Neural crest cell (in vitro differentiated cells): ENCODE measurements at regions not wholly inside any gene's neighbourhood (a gene's known extent, or its start where the extent isn't known, plus 50 kb on each side); places are given as distances from the start of the nearest gene placed in this dataset.
"Not testable (repeated sequence)": the region's sequence is repeated elsewhere in the genome, so short reads cannot be mapped to it uniquely, and the experiment has no call there.

Experiments used
- DNase-seq: peaks from one replicate; pipeline ENCODE4 v3.0.0; 2021; ENCODE audit warnings: low read depth, mixed read lengths, low spot score
- H3K27ac Mint-ChIP-seq: one replicate; pipeline ENCODE4 v1.8.0; 2021; ENCODE audit warnings: mild to moderate bottlenecking, mixed read lengths; ENCODE audit not compliant: unreplicated experiment
- H3K27me3 Mint-ChIP-seq: 2 replicates; pipeline ENCODE4 v1.8.0; 2021; ENCODE audit warnings: low read depth, mild to moderate bottlenecking, mixed read lengths
- H3K36me3 Mint-ChIP-seq: 2 replicates; pipeline ENCODE4 v1.8.0; 2021; ENCODE audit warnings: low read depth, mild to moderate bottlenecking, mixed read lengths
- H3K4me1 Mint-ChIP-seq: 2 replicates; pipeline ENCODE4 v1.8.0; 2021; ENCODE audit warnings: mixed read lengths
- H3K4me3 Mint-ChIP-seq: one replicate; pipeline ENCODE4 v1.8.0; 2021; ENCODE audit warnings: mild to moderate bottlenecking, mixed read lengths
- H3K9me3 Mint-ChIP-seq: 2 replicates; pipeline ENCODE4 v1.8.0; 2021; ENCODE audit warnings: mixed read lengths
- CTCF ChIP-seq: fragments of 200-600 bp; sonication (generic); conservative IDR thresholded peaks from 2 replicates; pipeline ENCODE4 v1.5.0; 2021; ENCODE audit warnings: antibody characterized with exemption, mild to moderate bottlenecking

- H3K36me3 Mint-ChIP-seq: peaks cover 4% of the 10 kb centered on the region
- H3K9me3 Mint-ChIP-seq: peaks cover 21% of the 10 kb centered on the region
- no peaks in the 10 kb centered on the region for H3K4me1 Mint-ChIP-seq
Measured at GRCh38 chr16:26857371-26857770, 209.4 kb upstream of the C16orf82 start.

GRCh38 chr16:26860506-26860905 is 206.2 kb upstream of the C16orf82 start:
- Mint-ChIP-seq H3K27ac (no peak overlapping the region), H3K36me3 (peaks cover 4% of the 10 kb centered on the region), H3K4me3 (no peak overlapping the region), H3K27me3 (peaks cover 17% of the 10 kb centered on the region), H3K4me1 (no peaks in the 10 kb centered on the region), H3K9me3 (peaks cover 21% of the 10 kb centered on the region)
- no peak for DNase-seq
- TF ChIP-seq CTCF: no peak

More at GRCh38 chr16:26857371-26857770, 209.4 kb upstream of the C16orf82 start:
- Mint-ChIP-seq H3K27ac (no peak overlapping the region), H3K4me3 (no peak overlapping the region), H3K27me3 (peaks cover 11% of the 10 kb centered on the region)
- DNase-seq: no peak
- no peak for TF ChIP-seq CTCF

- Mint-ChIP-seq H3K27ac (peak overlapping the region; percentile 59), H3K4me1 (peaks cover 17% of the 10 kb centered on the region), H3K4me3 (no peak overlapping the region), H3K36me3 (peaks cover 4% of the 10 kb centered on the region), H3K27me3 (peaks cover 18% of the 10 kb centered on the region), H3K9me3 (peaks cover 21% of the 10 kb centered on the region)
- no peak for TF ChIP-seq CTCF
- DNase-seq: no peak
Measured at GRCh38 chr16:26863931-26864330, 202.8 kb upstream of the C16orf82 start.

- not testable (repeated sequence) for H3K4me1 Mint-ChIP-seq, H3K4me3 Mint-ChIP-seq, DNase-seq, H3K36me3 Mint-ChIP-seq, H3K9me3 Mint-ChIP-seq, H3K27ac Mint-ChIP-seq, H3K27me3 Mint-ChIP-seq
Measured at GRCh38 chr16:26874318-26874717, 192.4 kb upstream of the C16orf82 start.

GRCh38 chr16:26877421-26877820 is 189.3 kb upstream of the C16orf82 start:
- Mint-ChIP-seq H3K27me3 (no peaks in the 10 kb centered on the region), H3K4me1 (no peaks in the 10 kb centered on the region), H3K27ac (no peak overlapping the region), H3K9me3 (peaks cover 8% of the 10 kb centered on the region), H3K4me3 (no peak overlapping the region), H3K36me3 (no peaks in the 10 kb centered on the region)
- TF ChIP-seq CTCF: no peak
- DNase-seq: no peak

GRCh38 chr16:26885674-26886073 is 181.1 kb upstream of the C16orf82 start:
- no peak for DNase-seq
- TF ChIP-seq CTCF: no peak
- Mint-ChIP-seq H3K36me3 (no peaks in the 10 kb centered on the region), H3K27ac (no peak overlapping the region), H3K9me3 (peaks cover 7% of the 10 kb centered on the region), H3K4me1 (no peaks in the 10 kb centered on the region), H3K4me3 (no peak overlapping the region), H3K27me3 (no peaks in the 10 kb centered on the region)
